NCI-H2171 treated with DMSO at 0.1 percent for 48 hours (cell line): ENCODE measurements at regions not wholly inside any gene's neighbourhood (a gene's known extent, or its start where the extent isn't known, plus 50 kb on each side); places are given as distances from the start of the nearest gene placed in this dataset.

Experiments used
- DNase-seq: peaks from one replicate; lab custom pipeline; 2025; lab: John Stamatoyannopoulos, UW

GRCh38 chr20:57826666-57827287 is 117.0 kb upstream of the PMEPA1 start:
- no peak for DNase-seq

- DNase-seq = no peak
These were observed 115.1 kb upstream of the PMEPA1 start for GRCh38 chr20:57824909-57825308.

- no peak for DNase-seq
These were observed 112.1 kb upstream of the PMEPA1 start for GRCh38 chr20:57821935-57822334.

DNA sequence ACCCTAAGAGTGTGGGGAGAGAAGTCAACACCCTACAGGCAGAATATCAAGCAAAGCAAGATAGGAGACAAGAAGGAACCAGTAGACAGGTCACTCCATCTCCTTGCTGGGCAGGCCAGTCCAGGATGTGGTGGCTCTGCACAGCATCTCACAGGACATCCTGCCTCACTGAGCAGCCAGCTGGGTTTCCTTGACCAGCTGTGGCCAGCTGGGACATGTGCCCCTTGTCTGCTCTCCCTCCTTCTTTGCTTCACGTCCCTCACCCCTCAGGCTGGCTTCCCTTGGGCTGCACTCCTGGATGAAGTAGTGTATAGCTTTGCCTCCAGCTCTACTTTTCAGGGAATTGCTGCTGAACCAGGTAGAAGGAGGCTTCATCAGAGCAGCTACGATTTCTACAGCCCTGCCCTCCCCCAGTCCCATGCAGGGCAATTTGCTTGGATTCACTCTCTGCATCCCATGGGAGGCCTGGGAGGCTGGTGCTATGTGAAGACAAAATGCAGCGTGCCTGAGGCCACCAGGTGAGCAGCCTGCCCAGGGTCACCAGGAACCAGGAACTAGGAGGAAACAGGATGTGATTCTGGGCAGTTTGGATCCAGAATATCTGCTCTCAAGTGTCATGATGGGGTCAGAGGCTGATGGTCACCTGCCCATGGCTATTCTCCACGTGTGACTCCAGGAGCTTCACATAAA is 110.0 kb upstream of the PMEPA1 start:
- no peak for DNase-seq

GRCh38 chr20:57819291-57819690 is 109.5 kb upstream of the PMEPA1 start:
- DNase-seq = no peak

- no peak for DNase-seq
These were observed 108.8 kb upstream of the PMEPA1 start for GRCh38 chr20:57818418-57819181.

- no peak for DNase-seq
These were observed 105.6 kb upstream of the PMEPA1 start for GRCh38 chr20:57815405-57815804.

DNA sequence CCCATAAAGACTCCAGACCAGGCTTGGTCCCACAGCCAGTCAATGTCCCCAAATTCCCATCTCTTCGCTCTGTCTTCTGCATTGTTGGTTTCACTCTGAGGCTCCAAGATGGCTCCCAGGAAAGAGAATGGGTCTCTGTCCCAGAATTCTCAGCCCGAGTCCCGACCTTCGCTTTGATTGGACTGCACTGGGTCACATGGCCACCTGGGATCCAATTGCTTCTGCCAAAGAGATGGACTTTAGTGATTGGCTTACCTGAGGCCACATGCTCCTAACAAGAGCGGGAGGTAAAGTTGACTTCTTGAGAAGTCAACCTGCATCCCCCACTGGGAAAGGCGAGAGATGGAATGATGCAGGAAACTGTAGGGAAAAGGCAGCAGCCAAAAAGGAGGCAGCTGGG is 104.7 kb upstream of the PMEPA1 start:
- peak; percentile 37 for DNase-seq

GRCh38 chr20:57813509-57814269 is 103.9 kb upstream of the PMEPA1 start:
- DNase-seq = peak; percentile 86

GRCh38 chr20:57812632-57813031 is 102.8 kb upstream of the PMEPA1 start:
- peak; percentile 54 for DNase-seq

DNA sequence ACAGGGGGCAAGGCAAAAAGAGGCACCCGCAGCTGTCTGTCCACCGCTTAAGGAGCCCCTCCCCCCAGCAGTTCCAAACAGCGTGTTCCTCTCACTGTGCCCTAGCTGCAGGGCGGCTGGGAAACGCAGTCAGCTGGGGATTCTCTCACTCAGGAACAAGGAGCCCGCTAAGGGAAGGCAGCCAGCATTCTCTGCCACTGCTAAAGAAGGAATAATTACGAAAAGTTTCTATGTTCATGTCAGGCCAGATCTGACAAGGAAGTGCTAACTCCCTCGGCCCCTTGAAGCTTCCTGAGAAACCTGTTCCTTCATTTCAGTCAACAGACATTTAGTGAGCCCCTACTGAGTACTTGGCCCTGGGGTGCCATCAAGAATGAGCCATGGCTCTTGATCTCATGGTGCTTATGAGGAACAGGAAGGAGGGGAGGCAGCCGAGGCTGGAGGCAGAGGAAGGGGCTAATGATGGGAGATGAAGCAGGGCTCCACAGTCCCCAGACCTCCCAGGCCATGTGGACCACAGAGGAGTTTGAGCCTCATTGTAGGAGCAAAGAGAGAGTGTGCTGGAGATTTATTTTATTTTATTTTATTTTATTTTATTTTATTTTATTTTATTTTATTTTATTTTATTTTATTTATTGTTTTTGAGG is 101.7 kb upstream of the PMEPA1 start:
- DNase-seq = no peak

DNA sequence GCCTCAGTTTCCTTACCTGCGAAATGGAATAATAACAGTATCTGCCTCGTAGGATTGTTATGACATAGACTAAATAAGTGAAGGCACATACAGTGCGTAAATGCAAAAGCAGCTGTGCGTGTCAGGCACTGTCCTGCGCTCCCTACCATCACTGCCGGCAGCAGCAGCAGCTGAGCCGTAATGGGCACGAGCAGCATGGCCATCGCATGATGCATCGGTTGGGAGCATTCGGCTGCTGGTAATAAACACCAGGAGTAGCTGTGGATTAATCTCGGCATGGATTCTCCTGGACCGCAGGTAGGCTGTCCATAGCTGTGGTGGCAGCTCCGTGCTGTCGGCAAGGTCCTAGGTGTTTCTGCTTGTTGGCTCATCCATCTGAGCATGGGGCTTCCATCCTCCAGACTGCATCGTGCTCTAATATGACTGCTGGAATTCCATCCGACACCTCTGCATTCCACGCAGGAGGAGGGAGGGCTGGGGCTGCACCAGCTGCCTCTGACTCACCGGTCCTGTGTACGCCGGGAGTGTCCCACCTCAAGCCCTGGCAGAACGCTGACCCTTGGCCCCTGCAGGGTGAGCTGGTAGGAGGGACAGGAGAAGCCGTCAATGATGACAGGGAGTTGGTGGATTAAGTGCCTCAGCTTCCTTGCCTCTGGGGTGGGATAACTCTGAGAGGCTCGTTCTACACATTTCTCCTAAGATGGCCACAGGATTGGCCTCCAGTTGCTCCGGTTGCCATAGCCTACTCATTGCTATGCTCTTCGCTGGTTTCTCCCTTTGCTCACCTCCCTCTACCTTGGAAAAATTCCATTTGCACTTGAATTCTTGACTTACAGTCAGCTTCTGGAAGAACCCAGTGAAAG is 100.9 kb upstream of the PMEPA1 start:
- no peak for DNase-seq

DNA sequence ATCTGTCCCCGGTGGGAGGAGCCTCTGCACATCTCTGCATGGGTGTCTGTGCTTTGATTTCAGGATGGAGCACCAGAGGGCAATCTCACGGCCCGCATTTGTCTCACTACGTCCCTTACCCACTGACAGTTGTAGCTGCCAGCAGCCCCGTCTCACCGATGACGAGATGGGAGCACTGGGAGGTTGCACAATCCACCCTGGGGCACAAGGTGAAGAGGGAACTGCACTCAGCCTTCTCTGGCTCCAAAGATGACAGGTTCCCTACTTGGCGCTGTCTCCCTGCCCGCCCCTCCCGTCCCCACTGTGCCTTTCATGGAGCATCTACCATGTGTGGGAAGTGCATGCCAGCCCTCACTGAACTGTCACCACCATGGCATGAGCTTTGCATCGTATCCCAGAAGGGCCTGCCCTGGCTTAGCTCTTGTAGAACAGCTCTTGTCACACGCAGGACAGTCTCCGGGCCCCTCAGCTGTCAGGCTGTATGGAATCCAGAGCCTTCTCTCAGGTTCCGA is 99.9 kb upstream of the PMEPA1 start:
- no peak for DNase-seq

- DNase-seq = no peak
These were observed 99.3 kb upstream of the PMEPA1 start for GRCh38 chr20:57809149-57809548.

DNA sequence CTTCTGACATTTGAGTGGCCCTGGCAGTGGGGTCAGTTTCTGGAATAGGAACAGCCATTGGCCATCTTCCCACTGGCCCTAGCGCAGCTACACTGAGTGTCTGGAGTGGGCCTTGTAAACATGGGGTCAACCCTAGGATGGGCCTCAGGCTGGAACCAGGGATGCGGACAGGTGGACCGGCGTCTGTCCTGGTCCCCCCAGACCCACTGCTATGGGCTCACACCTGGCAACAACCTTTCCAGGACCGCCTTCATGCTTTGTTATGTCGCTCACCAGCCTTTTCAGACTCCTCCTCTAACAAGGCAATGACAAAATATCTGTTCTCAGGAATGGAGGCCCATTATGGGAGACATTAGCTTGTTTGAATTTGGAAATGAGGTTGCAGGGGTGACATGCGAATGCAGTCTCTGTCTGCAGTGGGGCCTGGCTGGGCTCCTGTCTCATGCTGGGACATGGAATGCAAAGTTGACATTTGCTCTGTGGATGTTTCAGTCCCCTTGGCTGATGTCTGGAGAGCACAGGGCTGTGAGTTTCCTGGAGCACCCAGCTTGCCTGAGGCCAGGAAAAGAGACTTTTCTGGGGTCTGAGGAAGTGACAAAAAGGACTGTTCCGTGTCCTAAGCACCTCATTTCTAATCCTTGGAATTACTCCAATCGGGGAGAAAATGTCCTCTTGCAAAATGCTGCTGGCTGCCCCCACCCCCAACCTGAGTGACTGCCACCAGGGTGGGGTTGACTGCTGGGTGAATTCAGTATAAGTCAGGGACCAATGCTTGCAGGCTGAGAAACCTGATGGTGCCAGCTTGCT is 98.7 kb upstream of the PMEPA1 start:
- no peak for DNase-seq

- DNase-seq = no peak
These were observed 97.8 kb upstream of the PMEPA1 start for GRCh38 chr20:57807401-57808263.

- DNase-seq = no peak
These were observed 97.2 kb upstream of the PMEPA1 start for GRCh38 chr20:57806975-57807374.

- DNase-seq = no peak
These were observed 96.7 kb upstream of the PMEPA1 start for GRCh38 chr20:57806476-57806875.

DNA sequence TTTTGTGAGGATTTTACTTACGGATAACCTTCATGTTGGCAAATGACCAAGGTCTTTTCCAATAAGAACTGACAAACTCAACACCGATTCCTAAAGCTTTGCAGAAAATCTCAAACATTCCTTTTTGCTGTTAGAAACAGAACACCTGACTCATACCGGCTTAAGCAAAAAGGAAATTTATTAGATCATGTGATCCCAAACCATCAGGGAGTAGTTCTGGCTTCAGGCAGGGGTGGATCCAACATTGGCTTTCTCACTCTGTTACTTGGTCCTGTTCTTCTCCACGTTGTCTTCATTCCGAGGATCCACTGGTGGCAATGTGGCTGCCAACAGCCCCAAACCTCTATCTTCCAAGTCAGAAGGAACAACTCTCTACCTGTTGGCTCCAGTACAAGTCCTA is 95.9 kb upstream of the PMEPA1 start:
- no peak for DNase-seq
